HepG2 (cell line): ENCODE measurements at regions not wholly inside any gene's neighbourhood (a gene's known extent, or its start where the extent isn't known, plus 50 kb on each side); places are given as distances from the start of the nearest gene placed in this dataset.

ENCODE experiments used
- FOSL1 ChIP-seq: sonication (generic); formaldehyde crosslinking; IDR thresholded peaks from 2 replicates; pipeline ENCODE4 v1.9.0; 2021; ENCODE audit warnings: missing genetic modification reagents, borderline replicate concordance
- NR1H2 ChIP-seq: sonication (generic); formaldehyde crosslinking; IDR thresholded peaks from 2 replicates; pipeline ENCODE4 v1.8.1; 2022; ENCODE audit warnings: low read depth, missing genetic modification reagents, borderline replicate concordance
- RXRA ChIP-seq: sonication (generic); formaldehyde crosslinking; IDR thresholded peaks from 2 replicates; pipeline ENCODE4 v1.5.1; 2020; ENCODE audit warnings: missing genetic modification reagents
- SMAD3 ChIP-seq: sonication (generic); formaldehyde crosslinking; IDR thresholded peaks from 2 replicates; pipeline ENCODE4 v1.4.0; 2020; ENCODE audit warnings: missing genetic modification reagents
- ZNF780A ChIP-seq: sonication (generic); formaldehyde crosslinking; IDR thresholded peaks from 2 replicates; pipeline ENCODE4 v1.8.0; 2022; ENCODE audit warnings: mild to moderate bottlenecking, missing genetic modification reagents, moderate library complexity
- TF ChIP-seq, protein P1 (sequence below): sonication (generic); IDR thresholded peaks from 2 replicates; pipeline ENCODE4 v1.6.1; 2016; ENCODE audit warnings: low read depth, borderline replicate concordance

- TF ChIP-seq NR1H2, result no peak
- TF ChIP-seq FOSL1 (CRISPR knock-in tag), result no peak
- TF ChIP-seq SMAD3 (CRISPR knock-in tag), result no peak
- TF ChIP-seq, protein P1, sequence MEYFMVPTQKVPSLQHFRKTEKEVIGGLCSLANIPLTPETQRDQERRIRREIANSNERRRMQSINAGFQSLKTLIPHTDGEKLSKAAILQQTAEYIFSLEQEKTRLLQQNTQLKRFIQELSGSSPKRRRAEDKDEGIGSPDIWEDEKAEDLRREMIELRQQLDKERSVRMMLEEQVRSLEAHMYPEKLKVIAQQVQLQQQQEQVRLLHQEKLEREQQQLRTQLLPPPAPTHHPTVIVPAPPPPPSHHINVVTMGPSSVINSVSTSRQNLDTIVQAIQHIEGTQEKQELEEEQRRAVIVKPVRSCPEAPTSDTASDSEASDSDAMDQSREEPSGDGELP, result no peak
- no peak for TF ChIP-seq RXRA (CRISPR knock-in tag)
- TF ChIP-seq ZNF780A, result no peak
Measured at GRCh38 chr11:76257074-76257719, 50.9 kb upstream of the WNT11 start.
